Endodermal cell (in vitro differentiated cells): ENCODE measurements at regions not wholly inside any gene's neighbourhood (a gene's known extent, or its start where the extent isn't known, plus 50 kb on each side); places are given as distances from the start of the nearest gene placed in this dataset.

Source experiments
- DNase-seq: peaks from one replicate; pipeline ENCODE4 v3.0.0-alpha.2; 2017
- H3K27ac ChIP-seq: 2 replicates; pipeline ENCODE4 v1.5.1; 2013; ENCODE audit warnings: mild to moderate bottlenecking, low read depth, low read length, moderate library complexity
- H3K27me3 ChIP-seq: 2 replicates; pipeline ENCODE4 v1.6.1; 2013; ENCODE audit warnings: mild to moderate bottlenecking, low read length, moderate library complexity; ENCODE audit not compliant: insufficient read depth, control insufficient read depth, poor library complexity, severe bottlenecking
- H3K36me3 ChIP-seq: 2 replicates; pipeline ENCODE4 v1.7.0; 2013; ENCODE audit warnings: mild to moderate bottlenecking, low read length, moderate library complexity; ENCODE audit not compliant: control insufficient read depth, insufficient read depth
- H3K4me1 ChIP-seq: one replicate; pipeline ENCODE4 v1.7.0; 2013; ENCODE audit warnings: low read length; ENCODE audit not compliant: control insufficient read depth, insufficient read depth
- H3K4me3 ChIP-seq: 2 replicates; pipeline ENCODE4 v1.5.1; 2013; ENCODE audit warnings: mild to moderate bottlenecking, low read length, moderate library complexity
- H3K9ac ChIP-seq: 2 replicates; pipeline ENCODE4 v1.6.1; 2013; ENCODE audit warnings: mild to moderate bottlenecking, low read length, moderate library complexity; ENCODE audit not compliant: poor library complexity, severe bottlenecking; ENCODE audit errors: extremely low read depth
- H3K9me3 ChIP-seq: 2 replicates; pipeline ENCODE4 v1.6.1; 2013; ENCODE audit warnings: mild to moderate bottlenecking, low read length, moderate library complexity; ENCODE audit not compliant: control insufficient read depth
- H3K27ac Mint-ChIP-seq: 2 replicates; pipeline ENCODE4 v1.8.0; 2020; ENCODE audit warnings: mixed read lengths
- H3K27me3 Mint-ChIP-seq: 2 replicates; pipeline ENCODE4 v1.8.0; 2021; ENCODE audit warnings: mild to moderate bottlenecking, mixed read lengths; ENCODE audit not compliant: insufficient read depth
- H3K36me3 Mint-ChIP-seq: 2 replicates; pipeline ENCODE4 v1.8.0; 2020; ENCODE audit warnings: low read depth, mixed read lengths
- H3K4me1 Mint-ChIP-seq: 2 replicates; pipeline ENCODE4 v1.8.0; 2020; ENCODE audit warnings: mixed read lengths
- H3K4me3 Mint-ChIP-seq: 2 replicates; pipeline ENCODE4 v1.8.0; 2020; ENCODE audit warnings: mild to moderate bottlenecking, moderate library complexity, mixed read lengths
- H3K9me3 Mint-ChIP-seq: 2 replicates; pipeline ENCODE4 v1.8.0; 2020; ENCODE audit warnings: mild to moderate bottlenecking, mixed read lengths
- CTCF ChIP-seq: fragments of 200-600 bp; sonication (generic); conservative IDR thresholded peaks from 2 replicates; pipeline ENCODE4 v1.5.0; 2021; ENCODE audit warnings: antibody characterized with exemption, mild to moderate bottlenecking
- WGBS, 2 experiments: methylation state at CpG; one replicate each; pipeline versions ENCODE4 v1.1.5 to v1.1.7; 2013; ENCODE audit warnings: missing lambda C conversion rate in 2 of 2, mixed read lengths in 1 of 2; ENCODE audit not compliant: insufficient coverage in 1 of 2, insufficient read length in 1 of 2; 5-methylcytosine and 5-hydroxymethylcytosine counted together

GRCh38 chr6:134402372-134402984 is 84.6 kb upstream of the SGK1 start:
- DNase-seq, result no peak
- H3K36me3 Mint-ChIP-seq, result no peaks in the 10 kb centered on the region
- Histone ChIP-seq H3K27me3 (no peaks in the 10 kb centered on the region), H3K4me1 (no peaks in the 10 kb centered on the region), H3K4me3 (no peak overlapping the region), H3K9ac (no peak overlapping the region), H3K27ac (no peak overlapping the region), H3K9me3 (no peaks in the 10 kb centered on the region), H3K36me3 (no peaks in the 10 kb centered on the region)
- no peak for TF ChIP-seq CTCF
- no peaks in the 10 kb centered on the region for H3K27me3 Mint-ChIP-seq
- H3K9me3 Mint-ChIP-seq, result no peaks in the 10 kb centered on the region
- no peaks in the 10 kb centered on the region for H3K4me1 Mint-ChIP-seq
- WGBS, 2 experiments, result 85 to 86% methylated on average over 2 of the region's 2 CpGs
- no peak overlapping the region for H3K27ac Mint-ChIP-seq
- H3K4me3 Mint-ChIP-seq, result no peak overlapping the region

GRCh38 chr6:134400941-134401340 is 83.0 kb upstream of the SGK1 start:
- no peak overlapping the region for H3K9ac ChIP-seq
- no peak for TF ChIP-seq CTCF
- no peaks in the 10 kb centered on the region for H3K4me1 ChIP-seq
- Mint-ChIP-seq H3K36me3 (no peaks in the 10 kb centered on the region), H3K4me3 (no peak overlapping the region), H3K27me3 (no peaks in the 10 kb centered on the region), H3K27ac (no peak overlapping the region), H3K4me1 (no peaks in the 10 kb centered on the region), H3K9me3 (no peaks in the 10 kb centered on the region)
- no peaks in the 10 kb centered on the region for H3K9me3 ChIP-seq
- DNase-seq, result no peak
- no peaks in the 10 kb centered on the region for H3K27me3 ChIP-seq
- no peak overlapping the region for H3K27ac ChIP-seq
- no peaks in the 10 kb centered on the region for H3K36me3 ChIP-seq
- 57 to 61% methylated on average over 1 to 2 of the region's 2 CpGs for WGBS, 2 experiments
- H3K4me3 ChIP-seq, result no peak overlapping the region

- TF ChIP-seq CTCF, result no peak
- Histone ChIP-seq H3K27ac (no peak overlapping the region), H3K9ac (no peak overlapping the region), H3K9me3 (no peaks in the 10 kb centered on the region), H3K27me3 (no peaks in the 10 kb centered on the region), H3K36me3 (no peaks in the 10 kb centered on the region), H3K4me3 (no peak overlapping the region), H3K4me1 (no peaks in the 10 kb centered on the region)
- H3K4me1 Mint-ChIP-seq, result peaks cover 2% of the 10 kb centered on the region
- no peak overlapping the region for H3K4me3 Mint-ChIP-seq
- H3K9me3 Mint-ChIP-seq, result no peaks in the 10 kb centered on the region
- DNase-seq, result no peak
- WGBS, 2 experiments, result 85% methylated on average over 5 of the region's 6 CpGs; no CpG with 5 or more reads in 1 of the 2 experiments
- no peaks in the 10 kb centered on the region for H3K36me3 Mint-ChIP-seq
- H3K27me3 Mint-ChIP-seq, result no peaks in the 10 kb centered on the region
- no peak overlapping the region for H3K27ac Mint-ChIP-seq
These were observed 80.5 kb upstream of the SGK1 start for GRCh38 chr6:134398453-134398852.
